Endothelial cell (in vitro differentiated cells): ENCODE measurements at regions not wholly inside any gene's neighbourhood (a gene's known extent, or its start where the extent isn't known, plus 50 kb on each side); places are given as distances from the start of the nearest gene placed in this dataset.

Source experiments
- DNase-seq: peaks from one replicate; pipeline ENCODE4 v3.0.0; 2021; ENCODE audit warnings: low spot score
- H3K27ac Mint-ChIP-seq: one replicate; pipeline ENCODE4 v1.8.0; 2021; ENCODE audit warnings: mixed read lengths, inconsistent platforms; ENCODE audit not compliant: unreplicated experiment
- H3K27me3 Mint-ChIP-seq: one replicate; pipeline ENCODE4 v1.8.0; 2021; ENCODE audit warnings: mild to moderate bottlenecking, moderate library complexity, mixed read lengths, inconsistent platforms; ENCODE audit not compliant: unreplicated experiment
- H3K36me3 Mint-ChIP-seq: one replicate; pipeline ENCODE4 v1.8.0; 2021; ENCODE audit warnings: mild to moderate bottlenecking, low read depth, mixed read lengths, inconsistent platforms; ENCODE audit not compliant: unreplicated experiment
- H3K4me1 Mint-ChIP-seq: one replicate; pipeline ENCODE4 v1.8.0; 2021; ENCODE audit warnings: mild to moderate bottlenecking, mixed read lengths, inconsistent platforms; ENCODE audit not compliant: unreplicated experiment
- H3K4me3 Mint-ChIP-seq: one replicate; pipeline ENCODE4 v1.8.0; 2021; ENCODE audit warnings: mild to moderate bottlenecking, mixed read lengths, inconsistent platforms; ENCODE audit not compliant: unreplicated experiment
- H3K9me3 Mint-ChIP-seq: one replicate; pipeline ENCODE4 v1.8.0; 2021; ENCODE audit warnings: mixed read lengths, inconsistent platforms; ENCODE audit not compliant: unreplicated experiment
- TF ChIP-seq, protein P1 (sequence below): fragments of 200-600 bp; sonication (generic); IDR thresholded peaks from one replicate; pipeline ENCODE4 v1.5.0; 2021; ENCODE audit warnings: antibody characterized with exemption; ENCODE audit not compliant: unreplicated experiment

DNA sequence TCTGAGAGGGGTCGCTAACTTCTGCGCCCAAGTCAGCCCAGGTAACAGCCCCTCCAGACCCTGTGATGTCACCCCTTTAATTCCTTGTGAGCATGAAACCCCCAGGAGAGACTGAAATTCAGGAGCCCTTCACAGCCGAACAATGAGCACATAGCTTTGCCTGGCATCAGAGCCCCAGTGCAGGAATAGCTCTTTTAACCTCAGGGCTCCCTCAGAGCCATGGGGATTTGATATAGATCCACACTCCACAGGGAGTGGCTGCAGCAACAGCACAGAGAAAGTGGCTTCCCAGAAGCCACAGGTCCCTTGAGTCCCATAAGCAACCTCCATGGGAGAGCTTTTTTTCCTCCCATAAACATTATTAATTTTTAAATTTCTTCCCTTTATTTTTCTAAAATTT, 150.0 kb upstream of the MARCKS start:
- TF ChIP-seq, protein P1, sequence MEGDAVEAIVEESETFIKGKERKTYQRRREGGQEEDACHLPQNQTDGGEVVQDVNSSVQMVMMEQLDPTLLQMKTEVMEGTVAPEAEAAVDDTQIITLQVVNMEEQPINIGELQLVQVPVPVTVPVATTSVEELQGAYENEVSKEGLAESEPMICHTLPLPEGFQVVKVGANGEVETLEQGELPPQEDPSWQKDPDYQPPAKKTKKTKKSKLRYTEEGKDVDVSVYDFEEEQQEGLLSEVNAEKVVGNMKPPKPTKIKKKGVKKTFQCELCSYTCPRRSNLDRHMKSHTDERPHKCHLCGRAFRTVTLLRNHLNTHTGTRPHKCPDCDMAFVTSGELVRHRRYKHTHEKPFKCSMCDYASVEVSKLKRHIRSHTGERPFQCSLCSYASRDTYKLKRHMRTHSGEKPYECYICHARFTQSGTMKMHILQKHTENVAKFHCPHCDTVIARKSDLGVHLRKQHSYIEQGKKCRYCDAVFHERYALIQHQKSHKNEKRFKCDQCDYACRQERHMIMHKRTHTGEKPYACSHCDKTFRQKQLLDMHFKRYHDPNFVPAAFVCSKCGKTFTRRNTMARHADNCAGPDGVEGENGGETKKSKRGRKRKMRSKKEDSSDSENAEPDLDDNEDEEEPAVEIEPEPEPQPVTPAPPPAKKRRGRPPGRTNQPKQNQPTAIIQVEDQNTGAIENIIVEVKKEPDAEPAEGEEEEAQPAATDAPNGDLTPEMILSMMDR: no peak
- Mint-ChIP-seq H3K9me3 (no peaks in the 10 kb centered on the region), H3K36me3 (no peaks in the 10 kb centered on the region), H3K27me3 (no peaks in the 10 kb centered on the region), H3K4me1 (peaks cover 2% of the 10 kb centered on the region), H3K27ac (no peak overlapping the region), H3K4me3 (no peak overlapping the region)
- DNase-seq: no peak

DNA sequence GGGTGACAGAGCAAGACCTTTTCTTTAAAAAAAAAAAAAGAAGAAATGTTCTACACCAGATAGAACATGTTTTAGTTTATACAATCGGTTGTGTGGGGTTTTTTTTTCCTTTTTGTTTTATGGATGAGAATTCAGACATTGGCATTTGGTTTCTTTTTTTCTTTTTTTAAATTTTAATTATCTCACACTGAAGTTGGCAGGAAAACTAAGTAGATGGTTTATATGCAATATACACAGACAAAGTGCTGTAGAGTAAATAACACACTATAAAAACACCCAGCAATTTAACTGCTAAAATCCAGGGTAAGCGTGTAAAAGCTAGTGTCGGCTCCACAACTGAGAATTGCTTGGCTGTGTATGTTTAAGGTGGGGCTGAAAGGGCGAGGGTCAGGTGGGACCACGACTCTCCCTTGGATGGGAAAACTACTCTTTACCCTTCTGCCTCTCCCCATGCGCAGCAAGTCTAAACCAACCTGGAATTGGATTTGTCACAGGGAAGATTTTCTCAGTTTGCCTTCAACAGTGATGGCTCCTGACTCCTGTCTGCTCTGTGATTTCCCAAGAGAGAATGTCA, 147.1 kb upstream of the MARCKS start:
- Mint-ChIP-seq H3K27me3 (no peaks in the 10 kb centered on the region), H3K27ac (no peak overlapping the region), H3K4me3 (no peak overlapping the region)

DNA sequence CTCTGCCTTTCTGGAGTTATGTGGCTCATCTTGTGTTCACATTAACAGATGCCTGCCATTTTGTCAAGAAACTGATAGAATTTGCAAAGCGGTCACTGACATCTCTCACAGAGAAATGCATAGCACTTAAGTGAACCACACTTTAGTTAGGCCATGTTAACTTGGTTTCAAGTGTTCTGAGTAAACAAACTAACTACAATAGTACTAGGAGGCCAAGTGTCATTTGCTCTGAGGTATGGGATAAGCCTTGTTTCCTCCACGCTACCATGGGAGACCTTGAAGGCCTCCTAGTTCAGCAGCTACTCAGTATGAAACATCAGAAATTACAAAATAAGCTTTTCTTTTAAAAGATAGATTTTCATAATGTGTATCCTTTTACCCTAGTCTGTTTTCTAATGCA, 143.5 kb upstream of the MARCKS start:
- Mint-ChIP-seq H3K27me3 (no peaks in the 10 kb centered on the region), H3K27ac (no peak overlapping the region), H3K4me1 (no peaks in the 10 kb centered on the region), H3K36me3 (no peaks in the 10 kb centered on the region), H3K9me3 (no peaks in the 10 kb centered on the region), H3K4me3 (no peak overlapping the region)
- no peak for DNase-seq
- TF ChIP-seq, protein P1: no peak

More for the DNA sequence above, 147.1 kb upstream of the MARCKS start:
- DNase-seq: no peak
- TF ChIP-seq, protein P1: no peak
- peaks cover 2% of the 10 kb centered on the region for H3K4me1 Mint-ChIP-seq
- no peaks in the 10 kb centered on the region for H3K9me3 Mint-ChIP-seq
- no peaks in the 10 kb centered on the region for H3K36me3 Mint-ChIP-seq

DNA sequence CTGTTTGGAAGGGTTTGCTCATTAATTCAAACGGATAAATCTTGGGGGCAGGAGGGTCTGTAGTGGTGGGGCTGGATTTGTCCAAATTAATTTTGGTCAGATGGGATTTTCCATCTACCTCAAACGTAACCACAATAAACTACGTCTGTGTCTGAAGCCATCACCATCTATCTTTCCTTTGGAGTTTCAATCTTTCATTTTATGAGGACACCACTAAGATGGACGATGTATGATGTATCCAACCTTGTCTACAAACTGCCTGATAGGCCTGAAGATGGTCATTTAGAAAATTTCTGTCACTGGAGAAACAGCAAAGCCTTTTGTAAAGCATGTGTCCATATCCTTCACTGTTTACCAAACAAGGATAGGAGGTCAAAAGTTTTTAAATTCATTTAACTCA, 138.6 kb upstream of the MARCKS start:
- peaks cover 2% of the 10 kb centered on the region for H3K27me3 Mint-ChIP-seq
- peaks cover 14% of the 10 kb centered on the region for H3K4me1 Mint-ChIP-seq
- no peak overlapping the region for H3K4me3 Mint-ChIP-seq
- H3K36me3 Mint-ChIP-seq: no peaks in the 10 kb centered on the region
- no peak overlapping the region for H3K27ac Mint-ChIP-seq
- TF ChIP-seq, protein P1: no peak
- no peaks in the 10 kb centered on the region for H3K9me3 Mint-ChIP-seq
- no peak for DNase-seq

DNA sequence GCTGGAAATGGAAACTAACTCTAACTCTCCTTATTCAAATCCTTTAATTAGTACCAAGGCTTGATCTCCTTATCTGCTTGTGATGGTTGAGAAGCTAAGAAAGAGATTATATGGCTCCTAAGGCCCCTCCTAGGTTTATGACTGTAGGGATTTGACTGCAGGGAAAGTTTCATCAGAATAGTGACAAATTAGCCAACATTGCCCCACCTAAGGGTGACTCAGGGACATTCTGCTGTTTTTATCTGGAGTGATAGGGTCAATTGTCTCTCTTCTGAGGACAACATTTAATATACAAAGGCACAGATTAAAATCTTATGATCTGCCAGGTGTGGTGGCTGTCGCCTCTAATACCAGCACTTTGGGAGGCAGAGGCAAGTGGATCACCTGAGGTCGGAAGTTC, 138.1 kb upstream of the MARCKS start:
- no peak overlapping the region for H3K27ac Mint-ChIP-seq
- H3K4me1 Mint-ChIP-seq: peaks cover 16% of the 10 kb centered on the region
- H3K36me3 Mint-ChIP-seq: no peaks in the 10 kb centered on the region

More for the DNA sequence above, 138.1 kb upstream of the MARCKS start:
- Mint-ChIP-seq H3K4me3 (no peak overlapping the region), H3K27me3 (peaks cover 2% of the 10 kb centered on the region), H3K9me3 (no peaks in the 10 kb centered on the region)
- DNase-seq: no peak
- TF ChIP-seq, protein P1: no peak
